Liver (tissue), 3 donors: ENCODE measurements at regions not wholly inside any gene's neighbourhood (a gene's known extent, or its start where the extent isn't known, plus 50 kb on each side); places are given as distances from the start of the nearest gene placed in this dataset.

ENCODE experiments used
- HNF4A ChIP-seq, 2 donors: conservative IDR thresholded peaks; 2 replicates each; pipeline ENCODE4 v1.6.1; 2016; ENCODE audit warnings: antibody characterized with exemption in 2 of 2, mild to moderate bottlenecking in 2 of 2
- TF ChIP-seq, protein P1 (sequence below): fragments of 150-350 bp; IDR thresholded peaks from 2 replicates; pipeline ENCODE4 v1.5.1; 2017; ENCODE audit warnings: improper control_type of control experiment, low read depth, low read length; ENCODE audit not compliant: missing input control
- TF ChIP-seq, protein P2 (sequence below): IDR thresholded peaks from 2 replicates; pipeline ENCODE4 v1.6.1; 2016; ENCODE audit warnings: antibody characterized with exemption, mild to moderate bottlenecking
- TF ChIP-seq, protein P3 (sequence below): IDR thresholded peaks from 2 replicates; pipeline ENCODE4 v1.6.1; 2016; ENCODE audit warnings: antibody characterized with exemption
- TF ChIP-seq, protein P4 (sequence below): IDR thresholded peaks from 2 replicates; pipeline ENCODE4 v1.6.1; 2016; ENCODE audit warnings: antibody characterized with exemption
- donor health status: healthy.
- donor health status: healthy.

DNA sequence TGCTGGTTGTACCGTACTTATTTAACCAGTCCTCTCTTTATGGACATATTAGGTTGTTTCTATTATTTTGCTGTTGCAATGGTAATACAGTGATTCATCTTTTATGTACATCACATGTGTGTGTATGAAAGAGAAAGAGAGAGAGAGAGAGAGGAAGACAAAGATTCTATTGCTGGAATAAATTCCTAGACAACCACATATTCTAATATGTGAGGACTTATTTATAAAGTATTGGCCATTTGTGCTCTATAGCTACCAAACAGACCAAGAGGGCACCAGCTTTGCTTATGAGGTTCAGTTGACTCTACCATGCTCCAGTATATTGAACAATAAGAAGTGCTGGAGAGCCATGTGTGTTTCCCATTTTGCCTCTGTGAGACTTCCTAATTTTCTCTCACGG is 513.5 kb downstream of the DMAC1 start:
- TF ChIP-seq, protein P1, sequence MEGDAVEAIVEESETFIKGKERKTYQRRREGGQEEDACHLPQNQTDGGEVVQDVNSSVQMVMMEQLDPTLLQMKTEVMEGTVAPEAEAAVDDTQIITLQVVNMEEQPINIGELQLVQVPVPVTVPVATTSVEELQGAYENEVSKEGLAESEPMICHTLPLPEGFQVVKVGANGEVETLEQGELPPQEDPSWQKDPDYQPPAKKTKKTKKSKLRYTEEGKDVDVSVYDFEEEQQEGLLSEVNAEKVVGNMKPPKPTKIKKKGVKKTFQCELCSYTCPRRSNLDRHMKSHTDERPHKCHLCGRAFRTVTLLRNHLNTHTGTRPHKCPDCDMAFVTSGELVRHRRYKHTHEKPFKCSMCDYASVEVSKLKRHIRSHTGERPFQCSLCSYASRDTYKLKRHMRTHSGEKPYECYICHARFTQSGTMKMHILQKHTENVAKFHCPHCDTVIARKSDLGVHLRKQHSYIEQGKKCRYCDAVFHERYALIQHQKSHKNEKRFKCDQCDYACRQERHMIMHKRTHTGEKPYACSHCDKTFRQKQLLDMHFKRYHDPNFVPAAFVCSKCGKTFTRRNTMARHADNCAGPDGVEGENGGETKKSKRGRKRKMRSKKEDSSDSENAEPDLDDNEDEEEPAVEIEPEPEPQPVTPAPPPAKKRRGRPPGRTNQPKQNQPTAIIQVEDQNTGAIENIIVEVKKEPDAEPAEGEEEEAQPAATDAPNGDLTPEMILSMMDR, result no peak
- TF ChIP-seq, protein P2, sequence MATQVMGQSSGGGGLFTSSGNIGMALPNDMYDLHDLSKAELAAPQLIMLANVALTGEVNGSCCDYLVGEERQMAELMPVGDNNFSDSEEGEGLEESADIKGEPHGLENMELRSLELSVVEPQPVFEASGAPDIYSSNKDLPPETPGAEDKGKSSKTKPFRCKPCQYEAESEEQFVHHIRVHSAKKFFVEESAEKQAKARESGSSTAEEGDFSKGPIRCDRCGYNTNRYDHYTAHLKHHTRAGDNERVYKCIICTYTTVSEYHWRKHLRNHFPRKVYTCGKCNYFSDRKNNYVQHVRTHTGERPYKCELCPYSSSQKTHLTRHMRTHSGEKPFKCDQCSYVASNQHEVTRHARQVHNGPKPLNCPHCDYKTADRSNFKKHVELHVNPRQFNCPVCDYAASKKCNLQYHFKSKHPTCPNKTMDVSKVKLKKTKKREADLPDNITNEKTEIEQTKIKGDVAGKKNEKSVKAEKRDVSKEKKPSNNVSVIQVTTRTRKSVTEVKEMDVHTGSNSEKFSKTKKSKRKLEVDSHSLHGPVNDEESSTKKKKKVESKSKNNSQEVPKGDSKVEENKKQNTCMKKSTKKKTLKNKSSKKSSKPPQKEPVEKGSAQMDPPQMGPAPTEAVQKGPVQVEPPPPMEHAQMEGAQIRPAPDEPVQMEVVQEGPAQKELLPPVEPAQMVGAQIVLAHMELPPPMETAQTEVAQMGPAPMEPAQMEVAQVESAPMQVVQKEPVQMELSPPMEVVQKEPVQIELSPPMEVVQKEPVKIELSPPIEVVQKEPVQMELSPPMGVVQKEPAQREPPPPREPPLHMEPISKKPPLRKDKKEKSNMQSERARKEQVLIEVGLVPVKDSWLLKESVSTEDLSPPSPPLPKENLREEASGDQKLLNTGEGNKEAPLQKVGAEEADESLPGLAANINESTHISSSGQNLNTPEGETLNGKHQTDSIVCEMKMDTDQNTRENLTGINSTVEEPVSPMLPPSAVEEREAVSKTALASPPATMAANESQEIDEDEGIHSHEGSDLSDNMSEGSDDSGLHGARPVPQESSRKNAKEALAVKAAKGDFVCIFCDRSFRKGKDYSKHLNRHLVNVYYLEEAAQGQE, result no peak
- TF ChIP-seq, protein P3, sequence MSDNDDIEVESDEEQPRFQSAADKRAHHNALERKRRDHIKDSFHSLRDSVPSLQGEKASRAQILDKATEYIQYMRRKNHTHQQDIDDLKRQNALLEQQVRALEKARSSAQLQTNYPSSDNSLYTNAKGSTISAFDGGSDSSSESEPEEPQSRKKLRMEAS, result no peak
- TF ChIP-seq, protein P4, sequence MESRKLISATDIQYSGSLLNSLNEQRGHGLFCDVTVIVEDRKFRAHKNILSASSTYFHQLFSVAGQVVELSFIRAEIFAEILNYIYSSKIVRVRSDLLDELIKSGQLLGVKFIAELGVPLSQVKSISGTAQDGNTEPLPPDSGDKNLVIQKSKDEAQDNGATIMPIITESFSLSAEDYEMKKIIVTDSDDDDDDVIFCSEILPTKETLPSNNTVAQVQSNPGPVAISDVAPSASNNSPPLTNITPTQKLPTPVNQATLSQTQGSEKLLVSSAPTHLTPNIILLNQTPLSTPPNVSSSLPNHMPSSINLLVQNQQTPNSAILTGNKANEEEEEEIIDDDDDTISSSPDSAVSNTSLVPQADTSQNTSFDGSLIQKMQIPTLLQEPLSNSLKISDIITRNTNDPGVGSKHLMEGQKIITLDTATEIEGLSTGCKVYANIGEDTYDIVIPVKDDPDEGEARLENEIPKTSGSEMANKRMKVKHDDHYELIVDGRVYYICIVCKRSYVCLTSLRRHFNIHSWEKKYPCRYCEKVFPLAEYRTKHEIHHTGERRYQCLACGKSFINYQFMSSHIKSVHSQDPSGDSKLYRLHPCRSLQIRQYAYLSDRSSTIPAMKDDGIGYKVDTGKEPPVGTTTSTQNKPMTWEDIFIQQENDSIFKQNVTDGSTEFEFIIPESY, result no peak
- no peak for TF ChIP-seq HNF4A (conservative IDR thresholded peaks at IDR 0.05)
